GM23248 (cell line): ENCODE measurements at regions not wholly inside any gene's neighbourhood (a gene's known extent, or its start where the extent isn't known, plus 50 kb on each side); places are given as distances from the start of the nearest gene placed in this dataset.

Experiments used
- DNase-seq: peaks from one replicate; pipeline ENCODE4 v3.0.0-alpha.2; 2015
- H2AFZ ChIP-seq: fragments of 200-600 bp; sonication (generic); 2 replicates; pipeline ENCODE4 v1.6.1; 2016; ENCODE audit warnings: antibody characterized with exemption
- H3F3A ChIP-seq: fragments of 200-600 bp; sonication (generic); 2 replicates; pipeline ENCODE4 v1.6.1; 2016; ENCODE audit warnings: mild to moderate bottlenecking, antibody characterized with exemption, mixed run types; ENCODE audit not compliant: insufficient read depth
- H3K27ac ChIP-seq: fragments of 200-600 bp; sonication (generic); 2 replicates; pipeline ENCODE4 v1.5.1; 2016; ENCODE audit warnings: mild to moderate bottlenecking
- H3K27me3 ChIP-seq: fragments of 200-600 bp; sonication (generic); replicated peaks from 2 replicates; pipeline ENCODE4 v1.6.1; 2016; ENCODE audit warnings: mild to moderate bottlenecking; ENCODE audit not compliant: insufficient read depth
- H3K36me3 ChIP-seq: fragments of 200-600 bp; sonication (generic); 2 replicates; pipeline ENCODE4 v1.6.1; 2016; ENCODE audit warnings: low read depth, mild to moderate bottlenecking
- H3K4me1 ChIP-seq: fragments of 200-600 bp; sonication (generic); 2 replicates; pipeline ENCODE4 v1.6.1; 2016; ENCODE audit warnings: mild to moderate bottlenecking; ENCODE audit not compliant: insufficient read depth
- H3K4me2 ChIP-seq: fragments of 200-600 bp; sonication (generic); one replicate; pipeline ENCODE4 v1.6.1; 2016; ENCODE audit warnings: mild to moderate bottlenecking; ENCODE audit not compliant: unreplicated experiment
- H3K4me3 ChIP-seq: fragments of 200-600 bp; sonication (generic); 2 replicates; pipeline ENCODE4 v1.5.1; 2016; ENCODE audit warnings: mild to moderate bottlenecking
- H3K79me2 ChIP-seq: fragments of 200-600 bp; sonication (generic); 2 replicates; pipeline ENCODE4 v1.6.1; 2016; ENCODE audit warnings: mild to moderate bottlenecking; ENCODE audit not compliant: insufficient read depth
- H3K9ac ChIP-seq: fragments of 200-600 bp; sonication (generic); 2 replicates; pipeline ENCODE4 v1.6.1; 2016; ENCODE audit warnings: mild to moderate bottlenecking
- H3K9me2 ChIP-seq: fragments of 200-600 bp; sonication (generic); 2 replicates; pipeline ENCODE4 v1.6.1; 2016; ENCODE audit warnings: mixed run types, mild to moderate bottlenecking, moderate library complexity; ENCODE audit not compliant: insufficient read depth
- H3K9me3 ChIP-seq: fragments of 200-600 bp; sonication (generic); one replicate; pipeline ENCODE4 v1.6.1; 2017; ENCODE audit warnings: low read depth
- H4K20me1 ChIP-seq: fragments of 200-600 bp; sonication (generic); 2 replicates; pipeline ENCODE4 v1.6.0; 2016; ENCODE audit not compliant: insufficient read depth
- EZH2 ChIP-seq: fragments of 200-600 bp; sonication (generic); IDR thresholded peaks from 2 replicates; pipeline ENCODE4 v1.6.1; 2018; ENCODE audit warnings: antibody characterized with exemption, mild to moderate bottlenecking; ENCODE audit not compliant: insufficient read depth, poor library complexity, severe bottlenecking
- EZH2phosphoT487 ChIP-seq: fragments of 200-600 bp; sonication (generic); IDR thresholded peaks from 2 replicates; pipeline ENCODE4 v1.6.1; 2018; ENCODE audit warnings: antibody characterized with exemption, moderate library complexity, mild to moderate bottlenecking, low read depth; ENCODE audit not compliant: insufficient read depth
- WGBS, 2 experiments: methylation state at CpG; one replicate each; pipeline ENCODE4 v1.1.6; 2015 to 2017; ENCODE audit warnings: low lambda C conversion rate in 2 of 2, low coverage in 1 of 2; ENCODE audit errors: missing lambda C conversion rate in 2 of 2; 5-methylcytosine and 5-hydroxymethylcytosine counted together
- in situ Hi-C: fragments of 300-500 bp; cut with MboI; formaldehyde crosslinking; loops from 2 replicates; pipeline ENCODE4 v1.15.0; 2020

DNA sequence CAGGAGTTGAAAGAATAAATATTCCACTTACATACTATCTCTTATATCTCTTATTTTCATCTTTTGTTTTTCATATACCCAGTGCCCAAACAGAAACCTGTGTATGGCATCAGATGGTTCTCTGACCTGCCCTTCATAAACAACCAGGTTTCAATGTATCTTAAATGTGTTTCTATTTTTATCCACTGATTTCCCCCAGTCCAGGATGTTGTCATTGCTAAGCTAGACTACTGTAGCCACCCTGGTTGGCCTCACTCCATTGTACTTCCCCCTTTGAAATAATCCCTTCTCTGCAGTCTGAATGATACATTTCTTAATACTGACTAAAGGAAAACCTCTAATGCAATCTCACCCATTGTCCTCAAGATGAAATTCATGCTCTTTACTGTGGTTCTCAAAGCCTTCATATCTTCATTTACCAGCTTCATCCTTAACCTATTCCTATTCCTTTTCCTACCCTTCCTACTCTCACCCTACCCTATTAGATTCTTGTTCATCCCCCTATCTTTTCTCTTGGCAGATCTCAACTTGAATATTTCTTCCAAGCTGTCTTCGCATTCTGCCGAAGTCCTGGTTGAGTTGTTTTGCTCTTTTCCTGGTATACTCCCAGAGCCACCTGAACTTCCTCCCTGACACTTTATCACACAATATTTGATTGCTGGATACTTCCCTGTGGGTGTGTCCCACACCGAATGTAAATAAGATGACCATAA is 312.4 kb downstream of the FOXG1 start:
- Histone ChIP-seq H3F3A (no peaks in the 10 kb centered on the region), H3K79me2 (no peaks in the 10 kb centered on the region), H3K9me2 (no peaks in the 10 kb centered on the region; the same call in 1 of the 2 replicates), H3K9me3 (no peaks in the 10 kb centered on the region), H3K4me1 (no peaks in the 10 kb centered on the region), H3K27me3 (0 out of 2 replicates have a peak, but pooled peaks cover 2% of the 10 kb centered on the region), H2AFZ (no peak overlapping the region), H4K20me1 (no peaks in the 10 kb centered on the region), H3K4me3 (no peak overlapping the region), H3K27ac (no peak overlapping the region), H3K36me3 (no peaks in the 10 kb centered on the region), H3K9ac (no peak overlapping the region), H3K4me2 (no peak overlapping the region)
- in situ Hi-C loops, result no loop called here
- DNase-seq, result no peak
- TF ChIP-seq EZH2phosphoT487 (no peak), EZH2 (no peak)
- WGBS, 2 experiments, result 60 to 74% methylated on average over 3 of the region's 3 CpGs

DNA sequence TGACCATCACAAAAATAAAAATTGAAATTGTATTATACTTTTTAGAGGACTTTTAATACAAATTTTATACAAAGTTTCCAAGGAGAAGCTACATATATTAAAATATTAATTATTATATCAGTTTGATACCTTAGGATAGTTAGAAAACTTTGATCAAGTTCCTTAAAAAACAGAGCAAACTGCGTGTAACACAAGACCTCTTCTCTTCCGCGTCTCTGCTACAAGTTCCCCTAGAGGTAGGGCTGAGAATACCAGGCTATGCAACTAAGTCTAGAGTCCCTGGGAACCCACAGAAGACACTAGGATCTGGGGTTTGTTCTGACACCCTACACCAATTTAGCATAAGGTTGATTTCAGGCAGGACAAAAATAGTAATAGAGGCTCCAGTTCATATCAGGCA is 319.0 kb downstream of the FOXG1 start:
- no peak overlapping the region for H3K27ac ChIP-seq
- H3K4me3 ChIP-seq, result no peak overlapping the region
- DNase-seq, result peak; percentile 43
- no peaks in the 10 kb centered on the region for H4K20me1 ChIP-seq
- no peak for TF ChIP-seq EZH2phosphoT487
- TF ChIP-seq EZH2, result no peak
- no peaks in the 10 kb centered on the region; the same call in 1 of the 2 replicates for H3K9me2 ChIP-seq
- no peaks in the 10 kb centered on the region for H3F3A ChIP-seq
- no peaks in the 10 kb centered on the region for H3K9me3 ChIP-seq
- H3K36me3 ChIP-seq, result no peaks in the 10 kb centered on the region
- H3K4me2 ChIP-seq, result no peak overlapping the region
- H3K4me1 ChIP-seq, result no peaks in the 10 kb centered on the region
- H2AFZ ChIP-seq, result no peak overlapping the region
- H3K27me3 ChIP-seq, result no peaks in the 10 kb centered on the region; the same call in 1 of the 2 replicates
- H3K79me2 ChIP-seq, result no peaks in the 10 kb centered on the region
- H3K9ac ChIP-seq, result no peak overlapping the region
- in situ Hi-C loops, result no loop called here
- 6 to 16% methylated on average over 3 of the region's 3 CpGs for WGBS, 2 experiments

DNA sequence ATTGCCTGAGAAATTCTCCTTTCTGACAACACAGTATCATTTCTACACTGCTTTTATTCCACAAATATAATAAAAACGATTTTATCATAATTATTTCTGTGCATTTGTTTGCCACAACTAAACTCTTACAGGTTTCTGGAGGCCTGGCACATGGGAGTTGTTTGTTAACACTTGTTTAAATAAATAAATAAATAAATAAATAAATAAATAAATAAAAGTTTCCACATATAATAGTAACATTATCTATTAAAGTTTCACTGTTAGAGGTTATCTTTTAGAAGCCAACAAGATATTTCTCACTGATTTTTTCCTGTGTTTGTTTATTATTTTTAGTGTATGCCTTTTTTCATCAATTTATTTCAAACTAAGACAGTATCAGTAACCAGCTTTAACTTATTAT is 323.3 kb downstream of the FOXG1 start:
- DNase-seq, result no peak
- no peaks in the 10 kb centered on the region for H3K9me2 ChIP-seq
- in situ Hi-C loops, result no loop called here
- H3K4me2 ChIP-seq, result no peak overlapping the region
- H2AFZ ChIP-seq, result no peak overlapping the region
- H3F3A ChIP-seq, result no peaks in the 10 kb centered on the region
- no peak overlapping the region for H3K9ac ChIP-seq
- H3K9me3 ChIP-seq, result no peaks in the 10 kb centered on the region
- H3K4me1 ChIP-seq, result no peaks in the 10 kb centered on the region
- TF ChIP-seq EZH2phosphoT487, result no peak
- no peak for TF ChIP-seq EZH2
- H3K79me2 ChIP-seq, result no peaks in the 10 kb centered on the region
- 0% methylated on average over 1 of the region's 1 CpG for WGBS, 2 experiments
- no peaks in the 10 kb centered on the region; the same call in 1 of the 2 replicates for H3K27me3 ChIP-seq
- no peak overlapping the region for H3K4me3 ChIP-seq
- no peak overlapping the region for H3K27ac ChIP-seq
- no peaks in the 10 kb centered on the region for H3K36me3 ChIP-seq
- H4K20me1 ChIP-seq, result no peaks in the 10 kb centered on the region

DNA sequence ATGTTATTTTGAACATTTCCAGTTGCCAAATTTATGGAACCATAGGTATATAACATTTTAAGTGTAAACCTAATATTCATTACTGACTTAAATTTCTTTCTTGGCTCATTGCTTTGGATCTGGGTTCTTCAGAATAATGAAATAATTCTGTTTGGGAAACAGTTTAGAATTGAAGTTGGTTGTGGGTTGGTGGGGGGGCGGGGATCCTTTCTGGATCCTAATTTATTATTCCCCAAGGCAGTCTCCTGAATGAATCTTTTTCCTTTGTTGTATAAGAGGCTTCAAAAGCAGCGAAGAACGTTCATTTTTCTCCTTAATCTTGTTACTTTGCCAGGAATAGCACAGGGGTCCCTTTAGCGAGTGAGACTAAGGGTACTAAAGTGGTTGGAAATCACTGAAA is 325.5 kb downstream of the FOXG1 start:
- 42 to 43% methylated on average over 4 of the region's 4 CpGs for WGBS, 2 experiments
- no peak for DNase-seq

More for the DNA sequence above, 325.5 kb downstream of the FOXG1 start:
- no peaks in the 10 kb centered on the region for H3K9me2 ChIP-seq
- no peaks in the 10 kb centered on the region for H4K20me1 ChIP-seq
- no peak overlapping the region for H3K27ac ChIP-seq
- in situ Hi-C loops, result no loop called here
- H3K36me3 ChIP-seq, result no peaks in the 10 kb centered on the region
- no peak overlapping the region for H3K4me2 ChIP-seq
- H3K9me3 ChIP-seq, result no peaks in the 10 kb centered on the region
- H2AFZ ChIP-seq, result peak overlapping the region; percentile 67
- no peak for TF ChIP-seq EZH2
- TF ChIP-seq EZH2phosphoT487, result no peak
- no peaks in the 10 kb centered on the region for H3K79me2 ChIP-seq
- no peaks in the 10 kb centered on the region for H3F3A ChIP-seq
- H3K27me3 ChIP-seq, result no peaks in the 10 kb centered on the region; the same call in 1 of the 2 replicates
- no peak overlapping the region for H3K4me3 ChIP-seq
- no peaks in the 10 kb centered on the region for H3K4me1 ChIP-seq
- no peak overlapping the region for H3K9ac ChIP-seq
